NCI-H345 treated with DMSO at 0.1 percent for 48 hours (cell line): ENCODE measurements at regions not wholly inside any gene's neighbourhood (a gene's known extent, or its start where the extent isn't known, plus 50 kb on each side); places are given as distances from the start of the nearest gene placed in this dataset.
"Not testable (repeated sequence)": the region's sequence is repeated elsewhere in the genome, so short reads cannot be mapped to it uniquely, and the experiment has no call there.

Source experiments
- DNase-seq: peaks from one replicate; lab custom pipeline; 2025; ENCODE audit not compliant: unreplicated experiment; lab: John Stamatoyannopoulos, UW

DNA sequence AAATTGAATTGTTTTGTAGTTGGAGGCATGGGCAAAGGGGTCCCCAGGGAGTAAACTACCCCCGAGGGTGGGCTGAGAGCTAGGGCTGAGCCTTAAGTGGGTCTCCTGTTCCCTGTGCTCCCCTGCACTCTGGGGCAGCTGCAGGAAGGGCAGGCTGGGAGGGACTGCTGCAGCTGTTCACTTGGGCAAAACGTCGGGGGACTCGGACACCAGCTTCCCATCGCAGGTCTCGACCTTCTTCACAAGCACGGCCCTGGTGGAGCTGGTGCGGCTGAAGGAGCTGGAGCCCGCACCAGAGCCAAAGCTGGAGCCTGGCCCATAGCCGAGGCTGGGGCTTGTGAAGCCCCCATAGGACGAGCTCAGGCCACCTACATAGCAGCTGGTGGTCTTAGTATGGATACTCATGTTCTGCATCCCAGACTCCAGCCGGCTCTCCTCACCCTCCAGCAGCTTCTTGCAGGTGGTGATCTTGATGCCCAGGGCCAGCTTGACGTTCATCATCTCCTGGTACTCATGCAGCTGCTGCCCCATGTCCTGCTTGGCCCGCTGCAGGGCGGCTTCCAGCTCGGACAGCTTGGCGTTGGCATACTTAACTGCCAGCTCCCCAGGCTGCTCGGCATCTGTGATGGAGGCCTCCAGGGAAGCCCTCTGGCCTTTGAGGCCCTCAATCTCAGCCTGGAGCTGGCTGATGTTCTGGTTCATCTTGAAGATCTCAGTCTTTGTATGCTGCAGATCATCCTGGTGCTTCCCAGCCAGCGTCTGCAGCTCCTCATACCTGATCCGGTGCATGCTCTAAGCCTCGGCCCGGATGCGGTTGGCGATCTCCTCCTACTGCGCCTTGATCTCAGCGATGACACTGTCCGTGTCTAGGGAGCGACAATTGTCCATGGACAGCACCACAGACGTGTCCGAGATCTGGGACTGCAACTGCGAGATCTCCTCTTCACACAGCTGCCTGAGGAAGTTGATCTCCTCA, 423.5 kb upstream of the ARPP21 start:
- no peak for DNase-seq

DNA sequence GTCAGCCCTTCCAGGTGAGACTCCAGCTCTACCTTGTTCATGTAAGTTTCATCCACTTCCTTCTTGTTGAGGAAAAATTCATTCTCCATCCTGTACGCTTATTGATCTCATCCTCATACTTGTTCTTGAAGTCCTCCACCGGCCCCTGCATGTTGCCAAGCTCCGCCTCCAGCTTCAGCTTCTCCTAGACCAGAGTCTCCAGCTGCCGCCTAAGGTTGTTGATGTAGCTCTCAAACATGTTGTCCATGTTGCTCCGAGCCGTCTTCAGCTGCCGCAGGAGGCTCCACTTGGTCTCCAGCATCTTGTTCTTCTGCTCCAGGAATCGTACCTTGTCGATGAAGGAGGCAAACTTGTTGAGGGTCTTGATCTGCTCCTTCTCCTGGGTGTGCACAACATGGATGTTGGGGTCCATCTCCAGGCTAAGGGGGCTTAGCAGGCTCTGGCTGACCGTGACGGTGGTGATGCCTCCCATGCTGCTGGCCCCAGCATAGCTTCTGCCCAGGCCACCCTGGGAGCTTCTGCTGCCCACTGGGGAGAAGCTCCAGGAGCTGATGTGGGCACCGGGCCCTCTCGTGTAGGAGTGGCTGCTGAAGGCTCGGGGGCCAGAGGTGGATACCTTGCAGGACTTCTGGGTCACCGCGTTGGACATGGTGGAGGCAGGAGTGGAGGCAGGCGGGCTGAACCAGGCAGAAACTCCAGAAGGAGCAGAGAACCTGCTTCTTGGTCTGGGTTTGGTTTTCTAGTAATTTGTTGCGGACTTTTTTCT, 422.6 kb upstream of the ARPP21 start:
- DNase-seq: no peak

DNA sequence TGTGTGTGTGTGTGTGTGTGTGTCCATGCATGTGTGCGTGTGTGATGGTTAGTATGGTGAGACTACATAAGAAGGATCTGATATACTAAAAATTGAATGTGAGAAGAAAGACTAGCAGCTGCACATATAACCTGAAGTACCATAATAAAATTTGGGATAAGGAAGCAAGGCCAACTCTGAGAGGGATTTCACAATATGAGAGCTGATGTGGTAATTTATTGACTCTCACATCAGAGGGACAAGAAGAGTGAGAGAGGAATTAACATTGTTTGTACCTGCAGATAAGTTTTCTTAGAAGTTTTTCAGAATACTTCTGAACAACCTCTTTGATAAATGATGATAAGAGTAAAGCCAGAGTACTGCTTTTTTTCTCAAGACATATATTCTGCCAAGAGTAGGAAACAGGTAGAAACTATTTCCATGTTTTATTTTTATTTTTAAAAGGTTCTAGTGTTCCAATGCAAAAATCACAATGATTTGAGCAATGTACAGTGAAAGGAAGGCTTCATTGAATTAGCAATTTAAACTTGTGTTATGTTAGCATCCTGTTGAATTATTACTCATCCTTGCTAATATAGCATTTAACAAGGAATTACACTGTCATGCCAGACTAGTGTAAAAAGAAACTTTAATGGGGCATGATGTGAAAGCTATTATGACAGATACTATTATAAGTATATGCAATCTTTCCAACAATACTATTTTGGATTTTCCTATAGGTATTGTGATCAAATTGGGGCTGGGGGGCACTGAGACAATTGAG, 415.5 kb upstream of the ARPP21 start:
- no peak for DNase-seq

DNA sequence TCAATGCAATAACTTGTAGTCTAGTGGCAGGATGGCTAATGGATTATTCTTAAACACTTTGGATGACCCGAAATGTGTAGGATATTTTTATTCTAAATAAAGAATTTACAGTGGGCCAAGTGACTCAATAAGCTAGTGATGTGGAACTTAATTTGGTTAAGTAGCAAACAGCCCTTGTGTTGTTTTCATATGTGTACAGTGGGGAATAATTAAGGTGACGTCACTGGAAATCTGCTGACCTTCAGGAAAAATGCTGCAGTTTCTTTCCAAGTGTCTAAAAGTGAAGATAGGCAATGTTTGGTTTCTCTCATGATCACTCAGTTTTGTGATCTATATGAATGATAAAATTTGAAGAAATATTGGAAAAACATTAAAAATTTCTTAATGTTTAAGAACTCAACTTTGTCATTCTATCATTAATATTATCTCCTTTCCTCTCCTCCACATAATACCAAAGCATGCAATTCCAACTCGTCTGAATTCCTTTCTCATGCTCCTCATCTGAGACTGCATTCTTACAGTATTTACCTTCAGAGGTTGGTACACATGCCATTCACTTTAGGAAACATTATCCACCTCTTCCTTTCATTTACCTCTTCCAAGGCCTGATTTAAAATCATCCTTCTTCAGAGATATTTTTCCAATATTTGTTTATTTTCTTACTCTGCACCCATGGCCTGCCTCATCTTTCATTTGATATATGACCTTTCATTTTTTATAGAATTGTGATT, 414.6 kb upstream of the ARPP21 start:
- no peak for DNase-seq

DNA sequence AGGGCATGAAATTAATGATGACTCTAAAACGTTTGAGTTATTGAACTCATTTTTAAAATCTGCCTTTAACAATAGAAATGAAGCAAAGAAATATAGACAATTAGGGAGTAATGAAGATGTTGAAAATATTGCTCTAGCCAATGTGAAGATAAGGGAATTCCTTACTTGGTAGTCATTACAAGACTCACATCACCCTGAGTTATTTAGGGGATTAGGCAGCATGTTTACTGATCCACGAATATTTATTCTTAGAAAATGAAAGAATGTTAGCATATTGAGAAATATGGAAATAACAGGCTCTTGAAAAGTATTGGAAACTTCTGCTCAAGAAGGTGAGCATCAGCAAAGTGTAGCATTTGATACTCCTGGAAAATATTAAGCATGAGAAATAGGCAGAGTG, 398.1 kb upstream of the ARPP21 start:
- no peak for DNase-seq

DNA sequence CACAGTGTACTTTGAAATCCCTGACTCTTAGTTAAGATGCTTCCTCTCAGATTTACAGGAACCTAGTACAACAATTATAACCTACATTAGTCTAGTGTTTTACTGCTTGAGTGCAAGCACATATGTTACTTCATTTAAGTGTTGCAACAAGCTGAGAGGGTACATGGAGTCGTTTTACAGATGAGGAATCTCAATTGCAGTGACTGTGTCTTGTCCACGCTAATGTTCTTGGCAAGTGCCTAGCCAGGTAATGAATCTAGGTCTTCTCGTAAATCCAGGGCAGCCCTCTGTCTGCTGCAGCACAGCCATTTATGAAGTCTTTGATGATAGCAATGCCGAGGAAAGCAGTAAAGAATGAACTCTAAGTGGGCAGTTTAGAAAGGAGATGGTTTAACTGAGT, 384.4 kb upstream of the ARPP21 start:
- no peak for DNase-seq

DNA sequence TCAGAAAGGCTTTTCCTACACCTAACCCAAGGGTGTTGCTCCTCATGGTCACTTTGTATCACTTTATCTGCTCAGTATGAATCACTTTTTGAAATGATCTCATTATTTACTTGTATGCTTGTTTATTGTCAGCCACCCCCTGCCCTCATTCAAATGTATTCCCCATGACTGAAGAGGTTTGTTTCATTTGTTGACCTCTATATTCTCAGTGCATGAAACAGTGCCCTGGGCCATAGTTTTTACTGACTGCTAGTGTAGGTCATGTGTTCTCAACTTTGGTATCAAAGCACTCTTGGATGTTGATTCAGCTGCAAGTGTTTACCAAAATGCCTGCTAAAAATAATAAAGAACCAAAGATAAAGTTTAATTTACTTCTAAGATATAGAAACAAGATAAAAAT, 381.7 kb upstream of the ARPP21 start:
- no peak for DNase-seq

DNA sequence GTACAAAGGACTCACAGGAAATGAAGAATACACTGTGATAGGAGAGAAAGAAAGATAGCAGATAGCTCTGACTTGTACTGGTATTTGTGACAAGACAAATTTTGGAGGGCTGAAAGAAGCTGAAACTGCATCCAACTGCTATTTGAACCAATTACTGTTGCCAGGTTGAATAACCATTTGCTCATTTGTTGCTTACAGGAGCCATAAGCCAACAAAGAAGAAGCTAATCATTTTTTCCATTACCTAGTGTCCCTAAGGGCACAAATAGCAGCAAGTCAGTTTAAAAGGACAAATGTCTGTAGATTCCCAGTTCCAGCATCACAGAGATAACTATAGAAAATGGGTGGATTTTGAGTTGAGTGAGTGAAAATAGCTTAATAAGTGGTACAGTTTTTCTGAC, 376.9 kb upstream of the ARPP21 start:
- DNase-seq: no peak

DNA sequence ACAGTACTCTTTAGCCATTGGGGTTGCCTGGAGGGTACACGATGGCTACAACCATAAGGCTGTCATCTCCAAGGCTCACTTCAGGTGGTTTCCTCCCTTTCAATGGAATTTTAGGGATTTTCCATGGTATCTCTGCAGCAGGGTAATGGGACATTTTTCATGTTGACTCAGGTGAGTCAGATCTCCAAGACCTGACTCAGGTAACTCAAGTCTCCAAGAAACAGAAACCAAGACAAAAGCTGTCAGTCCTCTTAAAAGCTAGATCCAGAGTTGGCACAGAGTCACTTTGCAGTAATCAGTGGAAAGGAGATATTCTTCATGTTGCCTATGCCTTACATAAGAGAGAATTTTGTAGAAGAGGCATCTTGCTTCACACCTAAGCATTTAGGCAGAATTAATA, 375.8 kb upstream of the ARPP21 start:
- no peak for DNase-seq

DNA sequence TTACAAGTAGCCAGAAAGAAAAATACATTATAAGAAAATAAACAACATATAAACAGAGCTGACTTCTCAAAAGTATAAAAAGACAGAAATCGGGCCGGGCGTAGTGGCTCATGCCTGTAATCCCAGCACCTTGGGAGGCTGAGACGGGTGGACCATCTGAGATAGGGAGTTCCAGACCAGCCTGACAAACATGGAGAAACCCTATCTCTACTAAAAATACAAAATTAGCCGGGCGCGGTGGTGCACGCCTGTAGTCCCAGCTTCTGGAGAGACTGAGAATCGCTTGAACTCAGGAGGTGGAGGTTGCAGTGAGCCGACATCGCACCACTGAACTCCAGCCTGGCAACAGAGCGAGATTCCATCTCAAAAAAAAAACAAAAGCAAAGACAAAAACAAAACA, 373.3 kb upstream of the ARPP21 start:
- DNase-seq: not testable (repeated sequence)

DNA sequence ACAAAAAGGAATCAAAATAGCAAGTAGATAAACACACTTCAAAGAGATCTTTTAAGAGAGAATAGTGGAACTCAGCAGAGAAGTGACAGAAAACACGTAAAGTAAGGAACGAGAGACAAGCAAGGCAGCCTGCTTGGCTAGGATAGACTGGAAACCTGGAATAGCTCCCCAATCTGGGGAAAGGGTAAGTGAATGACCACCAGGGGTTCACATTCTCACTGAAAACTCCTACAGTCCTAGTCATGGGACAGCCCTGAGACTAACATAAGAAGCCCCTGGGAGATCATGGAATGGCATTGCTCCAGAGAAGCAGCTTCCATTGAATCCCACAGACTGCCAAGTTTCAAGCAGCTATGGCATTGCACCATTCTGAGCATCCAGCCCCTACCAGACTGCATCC, 363.6 kb upstream of the ARPP21 start:
- DNase-seq: no peak

DNA sequence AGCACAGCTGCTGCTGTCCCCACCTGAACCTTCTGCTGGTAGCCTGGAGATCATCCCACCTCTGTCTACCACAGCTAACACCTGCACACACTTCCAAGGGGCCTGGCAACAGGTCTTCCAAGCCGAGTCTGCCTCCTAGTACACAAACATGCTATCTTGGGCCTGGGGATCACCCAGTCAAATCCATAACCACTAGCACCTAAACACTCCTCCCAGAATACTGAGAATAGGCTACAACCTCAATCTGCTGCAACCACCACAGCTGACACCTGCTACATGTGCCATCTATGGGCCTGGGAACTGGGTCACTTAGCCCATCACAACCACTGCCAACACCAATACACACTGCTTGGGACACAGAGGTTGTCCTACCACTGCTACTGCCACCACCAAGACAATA, 362.8 kb upstream of the ARPP21 start:
- DNase-seq: no peak

DNA sequence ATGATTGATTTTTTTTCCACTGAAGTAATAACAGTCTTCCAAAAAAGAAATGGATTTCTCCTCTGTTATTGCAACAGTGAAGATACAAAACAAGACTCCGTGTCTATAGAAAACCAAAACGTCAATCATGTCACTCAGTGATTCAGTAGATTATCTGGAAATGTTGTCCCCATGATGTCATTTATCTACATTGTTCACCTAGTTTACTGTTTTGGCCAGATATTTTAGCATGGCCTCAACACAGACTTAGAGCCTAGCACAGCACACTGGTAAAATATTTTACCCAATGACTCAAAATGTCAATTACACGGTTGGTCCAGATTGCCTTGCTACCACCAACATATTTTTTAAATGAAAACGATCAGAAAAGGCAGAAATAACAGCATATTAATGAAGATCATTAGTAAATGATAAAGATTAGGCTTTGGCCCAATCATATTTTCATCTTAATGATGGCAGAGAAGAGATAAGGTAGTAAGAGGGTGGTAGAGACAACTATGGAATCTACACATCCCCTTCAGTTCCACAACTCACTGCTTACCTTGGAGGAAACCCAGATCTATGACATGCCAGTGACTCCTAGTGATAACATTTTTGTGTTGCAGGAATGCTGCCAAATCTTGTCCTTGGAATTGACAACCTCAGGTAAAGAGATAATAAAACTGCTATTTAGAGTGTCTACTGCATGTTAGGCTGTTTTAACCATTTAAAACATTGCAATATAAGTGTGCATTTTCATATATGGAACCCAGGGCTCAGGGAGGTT, 347.7 kb upstream of the ARPP21 start:
- DNase-seq: no peak

DNA sequence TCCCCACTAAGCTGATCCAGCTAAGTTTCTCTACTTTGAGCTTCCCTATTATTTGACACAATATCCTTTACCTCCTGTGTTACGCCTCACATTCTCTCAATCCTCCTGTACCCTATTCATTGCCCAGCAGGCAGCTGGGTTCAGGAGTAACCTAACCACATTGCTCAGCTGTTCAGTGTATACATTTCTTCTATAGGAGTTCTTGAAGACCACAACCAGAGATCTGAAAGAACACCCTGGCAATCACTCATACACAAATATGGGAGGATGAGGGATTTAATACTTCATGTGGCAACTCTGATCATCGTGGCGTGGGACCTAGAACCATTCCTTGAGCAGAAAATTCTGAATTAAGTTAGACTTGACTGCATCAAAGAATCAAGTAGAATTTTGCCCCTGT, 346.8 kb upstream of the ARPP21 start:
- no peak for DNase-seq

DNA sequence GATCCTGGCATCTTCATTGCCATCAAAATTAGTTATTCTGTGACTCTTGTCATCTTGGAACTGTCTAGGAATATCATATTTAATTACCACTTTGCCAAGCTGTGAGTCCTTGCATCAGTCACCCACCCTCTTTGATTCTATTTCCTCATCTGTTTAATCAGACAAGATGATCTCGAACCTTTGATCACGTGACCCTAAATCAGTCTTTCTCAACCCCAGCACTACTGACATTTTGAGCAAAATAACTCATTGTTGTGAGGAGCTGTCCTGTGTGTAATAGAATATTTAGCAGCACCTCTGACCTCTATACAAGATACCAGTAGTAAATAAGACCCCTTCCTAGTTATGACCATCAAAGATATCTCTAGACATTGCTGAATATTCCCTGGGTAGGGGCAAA, 343.4 kb upstream of the ARPP21 start:
- DNase-seq: no peak

DNA sequence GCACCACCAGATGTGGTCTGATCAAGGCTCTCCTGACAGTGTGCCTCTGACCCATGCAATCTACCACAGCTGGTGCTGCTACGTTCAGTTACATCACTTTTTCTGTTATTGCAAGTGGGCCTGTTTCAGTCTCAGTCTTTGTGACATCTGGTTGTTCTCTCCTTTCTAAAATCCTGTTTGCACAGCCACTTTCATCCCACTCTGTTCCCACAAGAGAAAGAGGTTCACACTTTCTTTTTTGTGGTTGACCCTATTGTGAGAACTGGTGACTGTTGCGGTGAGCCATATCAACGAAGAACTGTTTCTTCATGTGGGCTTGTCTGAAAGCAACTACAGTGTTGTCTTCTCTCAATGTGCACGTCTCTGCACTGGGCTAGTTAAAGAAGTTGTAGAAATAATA, 342.8 kb upstream of the ARPP21 start:
- DNase-seq: no peak

DNA sequence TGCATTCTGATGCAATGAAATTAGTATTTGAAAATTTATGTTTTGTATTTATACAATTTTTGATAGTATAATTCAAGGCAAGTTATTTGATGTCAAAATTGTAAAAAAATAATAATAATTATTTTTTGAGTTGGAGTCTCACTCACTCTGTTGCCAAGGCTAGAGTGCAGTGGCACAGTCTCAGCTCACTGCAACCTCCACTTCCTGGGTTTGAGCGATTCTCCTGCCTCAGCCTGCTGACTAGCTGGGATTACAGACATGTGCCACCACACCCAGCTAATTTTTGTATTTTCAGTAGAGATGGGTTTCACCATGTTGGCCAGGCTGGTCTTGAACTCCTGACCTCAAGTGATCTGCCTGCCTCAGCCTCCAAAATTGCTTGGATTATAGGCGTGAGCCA, 342.4 kb upstream of the ARPP21 start:
- not testable (repeated sequence) for DNase-seq

DNA sequence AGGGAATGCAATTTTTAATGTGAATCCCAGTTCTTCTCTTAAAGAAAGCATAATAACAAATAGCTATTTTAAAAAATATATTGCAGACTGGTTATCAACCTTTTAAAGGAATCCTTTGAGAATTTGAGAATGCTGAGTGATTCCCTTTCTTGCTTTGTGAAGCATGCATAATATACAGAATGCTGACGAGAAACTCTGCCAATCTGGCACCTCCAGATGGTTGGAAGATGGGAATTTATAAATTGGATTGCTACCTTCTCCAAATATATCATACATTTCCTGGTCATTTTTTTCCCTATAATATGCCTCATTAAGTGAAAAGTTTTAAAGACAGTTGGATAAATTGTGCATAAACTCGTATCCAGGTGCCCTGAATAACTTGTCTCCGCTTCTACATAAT, 333.9 kb upstream of the ARPP21 start:
- DNase-seq: no peak

DNA sequence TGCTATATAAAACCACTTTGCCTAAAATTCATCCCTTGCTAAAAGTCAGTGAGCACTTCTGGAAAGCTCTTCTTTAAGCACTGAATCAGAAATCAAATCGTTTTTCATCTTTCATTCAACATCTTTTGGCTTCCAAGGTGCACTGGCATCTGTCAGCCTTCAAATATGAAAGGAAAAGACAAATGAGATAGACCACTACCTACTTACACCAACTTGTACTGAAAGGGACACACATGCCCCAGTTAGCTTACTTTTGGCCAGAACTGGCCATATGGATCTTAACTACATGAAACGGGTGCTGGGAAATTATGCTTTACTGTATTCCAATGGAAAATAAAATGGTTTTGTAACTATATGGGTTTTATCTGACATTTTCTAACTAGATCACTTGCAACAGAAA, 332.0 kb upstream of the ARPP21 start:
- DNase-seq: no peak

DNA sequence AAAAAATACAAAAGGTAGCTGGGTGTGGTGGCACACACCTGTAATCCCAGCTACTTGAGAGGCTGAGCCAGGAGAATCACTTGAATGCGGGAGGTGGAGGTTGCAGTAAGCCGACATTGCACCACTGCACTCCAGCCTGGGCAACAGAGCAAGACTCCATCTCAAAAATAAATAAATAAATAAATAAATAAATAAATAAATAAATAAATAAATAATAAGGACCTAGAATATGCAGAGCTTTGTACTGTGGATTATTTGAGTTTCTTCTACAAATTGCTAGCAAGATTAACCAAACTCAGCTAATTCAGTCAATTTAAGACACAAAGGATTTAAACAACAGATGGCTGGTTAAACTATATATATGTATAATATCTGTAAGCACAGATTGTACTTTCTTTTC, 322.5 kb upstream of the ARPP21 start:
- not testable (repeated sequence) for DNase-seq
